CD4-positive, alpha-beta T cell treated with Interleukin-2 at 100 ng/mL for 4 hours (primary cell): ENCODE measurements at regions not wholly inside any gene's neighbourhood (a gene's known extent, or its start where the extent isn't known, plus 50 kb on each side); places are given as distances from the start of the nearest gene placed in this dataset.
"Not testable (repeated sequence)": the region's sequence is repeated elsewhere in the genome, so short reads cannot be mapped to it uniquely, and the experiment has no call there.

Experiments
- DNase-seq: peaks from one replicate; pipeline ENCODE4 v3.0.0-alpha.2; 2020; ENCODE audit warnings: low spot score

DNA sequence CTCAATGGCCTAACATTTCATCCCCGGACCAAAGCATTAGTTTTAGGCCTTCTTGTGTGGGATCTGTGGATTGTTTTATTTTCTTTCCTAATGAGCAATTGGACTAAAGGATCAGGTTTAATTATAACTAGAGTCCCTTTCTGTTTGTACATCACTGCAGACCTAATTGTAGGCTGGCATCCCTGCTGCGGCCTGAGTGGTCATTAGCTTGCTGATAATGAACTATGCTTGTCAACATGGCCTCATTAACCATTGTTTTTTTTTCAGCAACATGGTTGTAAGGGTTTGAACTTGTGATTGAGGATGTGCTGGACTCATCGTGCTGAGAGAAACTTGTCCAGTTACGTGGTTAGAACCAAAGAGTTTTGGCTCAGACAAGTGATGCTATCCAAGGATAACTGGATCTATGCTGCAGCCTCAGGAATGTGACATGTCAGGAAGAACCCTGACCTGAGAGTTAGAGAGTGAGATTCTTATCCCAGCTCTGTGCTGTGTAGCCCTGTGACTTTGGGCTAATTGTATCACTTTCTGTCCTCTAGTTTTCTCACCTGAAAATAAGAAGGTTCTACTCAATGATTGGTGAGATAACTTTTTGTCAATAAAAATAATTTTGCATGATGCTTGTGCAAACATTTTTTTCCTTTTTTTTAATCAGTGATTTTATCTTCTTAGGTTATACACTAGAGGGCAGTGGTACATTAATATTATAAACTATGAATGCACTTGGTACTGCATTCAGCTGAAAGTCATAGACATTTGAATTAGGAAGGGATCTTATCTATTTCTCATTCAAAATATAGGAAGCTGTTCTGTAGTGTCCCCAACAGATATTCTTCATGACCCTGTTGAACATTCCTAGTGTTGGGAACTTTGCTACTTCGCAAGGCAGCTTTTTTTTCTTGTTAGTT, 140.9 kb downstream of the RNF144B start:
- DNase-seq: no peak

DNA sequence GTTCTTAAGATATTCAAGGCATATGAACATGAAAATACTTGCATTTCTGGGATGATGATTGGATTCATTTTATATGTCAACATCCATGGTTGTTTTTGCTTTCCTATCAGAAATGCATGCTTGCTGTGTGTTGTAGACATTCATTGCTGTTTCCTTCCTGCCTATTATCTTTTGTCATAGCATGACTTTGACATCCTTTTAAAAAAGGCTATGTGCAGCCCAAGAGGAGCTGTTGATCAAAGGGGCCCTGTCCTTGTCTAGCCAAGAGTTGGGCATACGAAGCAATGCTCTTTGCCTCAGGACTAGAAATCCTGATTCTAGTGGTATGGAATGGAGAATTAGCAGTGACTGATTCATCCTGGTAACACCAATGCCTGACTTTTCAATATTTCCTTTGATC, 143.1 kb downstream of the RNF144B start:
- no peak for DNase-seq

DNA sequence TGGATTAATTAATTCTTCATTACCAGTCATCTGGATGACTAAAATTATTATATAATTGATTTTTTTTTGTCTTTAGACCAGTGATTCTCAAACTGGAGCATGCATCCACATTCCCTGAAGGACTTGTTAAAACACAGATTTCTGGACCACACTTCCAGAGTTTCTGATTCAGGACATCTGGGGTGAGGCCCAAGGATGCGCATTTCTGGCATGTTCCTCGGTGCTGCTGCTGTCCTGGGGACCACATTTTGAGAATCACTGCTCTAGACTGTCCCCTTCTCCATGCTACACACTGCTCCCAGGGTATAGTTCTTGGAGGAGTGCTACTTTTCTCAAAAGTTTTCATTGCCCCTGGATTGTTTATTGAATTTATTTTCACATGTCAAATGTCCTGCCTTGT, 145.0 kb downstream of the RNF144B start:
- no peak for DNase-seq

DNA sequence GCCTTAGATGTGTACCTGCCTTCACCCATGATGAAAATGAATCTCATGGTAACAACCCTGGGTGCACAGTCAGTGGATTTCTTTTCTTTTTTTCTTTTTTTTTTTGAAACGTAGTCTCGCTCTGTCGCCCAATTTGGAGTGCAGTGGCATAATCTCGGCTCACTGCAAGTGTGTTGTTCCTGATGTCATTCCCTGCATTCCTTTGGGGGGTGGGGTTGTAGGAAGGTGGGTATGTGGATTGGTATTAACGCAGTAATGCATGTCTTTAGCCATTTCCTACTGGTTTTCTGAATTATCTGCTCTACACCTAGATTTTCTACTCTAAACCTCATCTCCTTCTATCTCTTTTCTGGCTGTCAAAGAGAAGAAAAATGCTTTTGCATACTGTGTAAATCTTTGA, 146.6 kb downstream of the RNF144B start:
- no peak for DNase-seq

DNA sequence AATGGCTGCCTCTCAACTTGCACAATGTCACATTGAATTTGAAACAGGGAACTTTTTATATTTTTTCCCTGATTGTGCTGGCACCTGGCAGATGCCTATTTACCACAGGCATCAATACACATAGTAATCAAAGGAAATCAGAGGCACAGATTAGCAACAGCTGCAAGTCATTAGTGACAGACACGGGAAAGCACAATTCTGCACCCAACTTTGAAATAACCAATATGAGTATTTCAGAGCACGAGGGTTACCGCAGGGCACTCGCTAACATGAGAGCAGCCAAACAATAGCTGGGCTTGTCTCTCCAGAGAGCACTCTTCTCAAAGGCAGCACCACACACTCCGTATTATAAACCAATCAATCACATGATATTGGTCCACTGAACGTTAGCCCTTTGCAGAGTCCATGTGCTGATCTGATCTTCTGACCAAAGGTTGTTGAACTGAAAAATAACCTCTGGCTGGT, 149.5 kb downstream of the RNF144B start:
- DNase-seq: no peak

DNA sequence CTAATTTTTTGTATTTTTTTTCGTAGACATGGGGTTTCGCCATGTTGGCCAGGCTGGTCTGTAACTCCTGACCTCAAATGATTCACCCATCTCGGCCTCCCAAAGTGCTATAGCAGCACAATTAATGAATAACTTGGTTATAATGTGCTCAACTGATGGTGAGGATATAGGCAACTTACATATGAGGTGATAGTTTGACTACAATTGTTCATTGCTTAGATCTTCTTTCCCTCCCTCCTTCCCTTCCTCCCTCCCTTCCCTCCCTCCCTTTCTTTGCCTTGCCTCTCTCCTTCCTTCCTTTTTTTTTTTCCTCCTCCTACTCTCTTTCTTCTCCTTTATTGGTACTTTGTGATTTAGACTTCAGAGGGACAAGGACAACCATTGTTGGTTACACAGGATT, 151.2 kb downstream of the RNF144B start:
- DNase-seq: no peak

DNA sequence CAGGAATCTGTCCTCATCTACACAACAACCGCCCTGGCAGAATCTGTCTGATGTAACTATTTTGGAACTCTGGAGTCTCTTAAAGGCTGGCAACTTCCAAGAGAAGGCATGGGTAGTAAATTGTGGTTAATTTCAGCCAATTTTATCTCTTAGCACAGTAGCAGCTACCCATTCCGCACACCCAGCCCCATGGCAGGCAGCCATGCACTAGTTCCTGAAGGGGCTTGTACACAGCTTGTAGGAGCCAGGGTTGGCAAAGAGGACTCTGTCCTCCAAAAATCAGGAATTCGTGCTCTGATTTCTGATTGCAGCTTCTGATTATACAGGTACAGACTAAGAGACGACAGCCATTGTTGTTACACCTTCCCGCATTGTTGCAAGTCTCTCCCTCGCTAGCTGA, 155.9 kb downstream of the RNF144B start:
- DNase-seq: no peak

DNA sequence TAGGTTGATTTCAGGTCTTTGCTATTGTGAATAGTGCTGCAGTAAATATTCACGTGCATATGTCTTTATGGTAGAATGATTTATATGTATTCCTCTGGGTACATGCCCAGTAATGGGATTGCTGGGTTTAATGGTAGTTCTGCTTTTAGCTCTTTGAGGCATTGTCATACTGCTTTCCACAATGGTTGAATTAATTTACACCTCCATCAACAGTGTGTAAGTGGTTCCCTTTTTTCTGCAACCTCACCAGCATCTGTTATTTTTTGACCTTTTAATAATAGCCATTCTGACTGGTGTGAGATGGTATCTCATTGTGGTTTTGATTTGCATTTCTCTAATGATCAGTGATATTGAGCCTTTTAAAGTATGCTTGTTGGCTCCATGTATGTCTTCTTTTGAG, 158.0 kb downstream of the RNF144B start:
- DNase-seq: not testable (repeated sequence)

DNA sequence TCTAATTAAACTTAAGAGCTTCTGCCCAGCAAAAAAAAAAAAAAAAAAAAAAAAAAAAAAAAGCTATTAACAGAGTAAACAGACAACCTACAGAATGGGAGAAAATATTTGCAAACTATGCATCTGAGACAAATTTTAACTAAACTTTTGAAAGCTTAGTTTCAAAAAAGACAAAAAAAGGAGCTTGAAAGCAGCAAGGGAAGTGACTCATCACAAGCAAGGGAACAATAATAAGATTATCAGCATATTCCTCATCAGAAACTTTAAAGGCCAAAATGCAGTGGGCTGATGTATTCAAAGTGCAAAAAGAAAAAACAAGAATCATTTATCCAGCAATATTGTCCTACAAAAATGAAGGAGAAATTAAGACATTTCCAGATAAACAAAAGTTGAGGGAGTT, 158.6 kb downstream of the RNF144B start:
- no peak for DNase-seq

DNA sequence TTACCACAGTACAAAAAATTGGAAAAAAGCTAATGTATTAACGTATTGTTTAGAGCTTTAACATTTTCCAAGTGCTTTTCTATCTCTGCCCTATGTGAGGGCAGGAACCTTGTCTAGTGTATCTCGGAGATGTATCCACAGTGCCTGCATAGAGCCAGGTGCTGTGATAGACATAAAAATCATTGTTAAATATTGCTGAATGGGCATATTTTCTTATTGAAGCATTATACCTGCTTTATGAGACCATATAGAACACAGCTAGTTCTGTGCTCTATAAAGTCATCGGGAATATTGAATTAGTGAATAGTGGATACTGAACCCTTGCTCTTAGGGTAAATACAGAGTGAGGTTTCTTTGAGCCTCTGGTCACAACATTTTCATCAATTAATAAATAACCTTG, 163.0 kb downstream of the RNF144B start:
- DNase-seq: no peak

DNA sequence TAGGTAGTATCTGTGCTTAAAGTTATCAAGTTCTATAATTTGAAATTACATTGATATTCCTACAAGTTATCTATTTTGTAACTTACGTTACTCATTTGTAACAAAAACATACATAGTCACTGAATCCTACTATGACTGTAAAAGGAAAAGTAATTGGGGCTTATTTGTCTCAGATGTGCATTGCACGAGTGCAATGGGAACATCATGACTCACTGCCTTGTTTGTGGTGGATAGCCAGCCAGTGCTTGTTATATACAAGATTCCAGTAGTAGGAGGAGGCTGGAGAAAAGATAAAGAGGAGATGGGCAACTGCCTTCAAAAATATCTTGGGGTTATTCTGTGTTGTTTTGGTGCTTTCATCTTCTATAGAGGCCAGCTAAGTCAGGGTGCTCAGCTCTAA, 164.1 kb downstream of the RNF144B start:
- DNase-seq: no peak

DNA sequence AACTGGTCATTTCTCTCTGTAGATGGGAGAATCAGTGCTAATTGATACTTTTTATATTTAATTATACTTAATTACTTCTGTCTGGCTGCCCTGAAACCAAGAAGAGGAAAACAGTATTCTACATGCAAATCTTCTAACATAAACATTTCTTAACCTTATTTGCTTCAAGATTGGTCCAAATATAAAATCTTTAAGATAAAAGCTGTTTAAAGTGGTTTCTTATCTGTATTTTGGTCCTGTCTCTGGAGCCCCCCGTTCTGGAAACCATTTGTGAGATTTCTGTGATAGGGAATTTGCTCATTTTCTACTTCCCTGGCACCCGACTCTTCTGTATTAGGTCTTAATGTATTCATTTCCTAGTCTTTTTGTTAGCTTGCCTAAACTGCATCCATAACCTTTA, 168.6 kb downstream of the RNF144B start:
- no peak for DNase-seq

DNA sequence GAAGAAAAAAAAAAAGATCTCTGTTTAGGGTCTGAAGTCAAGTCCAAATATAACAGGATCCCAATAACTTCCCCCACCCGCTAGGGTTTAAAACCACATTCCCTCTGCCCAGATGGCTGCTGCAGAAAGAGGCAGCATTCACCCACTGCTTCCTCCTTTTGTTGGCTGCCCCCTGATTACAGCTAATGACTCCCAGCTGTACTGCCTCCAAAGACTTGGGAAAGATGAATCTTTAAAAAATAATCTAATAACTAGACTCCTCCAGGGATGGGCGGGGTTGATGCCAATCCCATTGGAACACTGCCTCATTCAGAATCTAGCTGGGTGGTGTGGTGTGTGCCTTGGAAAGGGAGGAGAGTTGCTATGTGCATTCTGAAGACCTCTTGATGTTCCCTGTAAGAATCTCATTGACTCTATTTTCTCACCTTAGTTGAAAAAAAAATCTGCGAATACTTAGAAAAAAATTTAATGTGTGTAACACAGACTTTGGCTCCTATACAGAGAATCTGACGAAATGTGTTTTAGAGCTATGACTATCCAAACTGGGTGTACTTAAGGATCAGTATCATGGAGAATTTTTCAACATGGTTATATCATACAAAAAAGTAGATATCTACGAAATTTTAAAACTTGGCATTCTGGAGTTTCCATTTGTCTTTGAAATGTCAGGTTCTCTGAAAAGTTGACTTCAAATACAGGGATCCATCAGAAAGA, 174.0 kb downstream of the RNF144B start:
- DNase-seq: no peak

DNA sequence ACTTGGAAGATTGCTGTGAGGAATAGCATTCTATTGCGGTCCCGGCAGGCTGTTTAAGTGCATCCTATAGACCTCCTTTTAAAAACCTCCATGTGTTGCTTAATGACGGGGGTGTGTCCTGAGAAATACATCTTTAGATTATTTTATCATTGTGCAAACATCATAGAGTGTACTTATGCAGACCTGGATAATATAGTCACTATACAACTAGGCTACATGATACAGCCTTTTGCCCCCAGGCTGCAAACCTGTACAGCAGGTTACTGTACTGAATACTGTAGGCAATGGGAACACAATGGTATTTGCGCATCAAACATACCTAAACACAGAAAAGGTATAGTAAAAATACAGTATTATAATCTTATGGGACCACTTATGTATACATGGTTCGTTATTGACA, 175.6 kb downstream of the RNF144B start:
- no peak for DNase-seq

DNA sequence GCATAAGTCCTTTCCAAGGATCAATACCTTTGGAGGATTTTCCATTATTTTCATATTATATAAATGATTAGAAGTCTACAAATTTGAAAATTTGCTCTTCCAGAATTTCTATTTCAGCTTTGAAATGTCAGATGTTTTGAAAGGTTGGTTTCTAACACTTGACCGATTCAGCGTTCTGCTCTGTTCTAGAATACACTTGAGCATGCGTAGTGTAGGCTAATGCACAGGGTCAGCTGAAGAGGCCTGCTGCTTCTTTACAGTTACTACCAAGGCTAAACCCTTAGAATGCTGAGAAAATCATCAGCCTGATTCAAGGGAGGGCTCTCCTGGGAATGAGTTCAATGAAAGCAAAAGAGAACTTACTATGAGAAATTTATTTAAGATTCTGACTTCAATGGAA, 177.6 kb downstream of the RNF144B start:
- DNase-seq: no peak

DNA sequence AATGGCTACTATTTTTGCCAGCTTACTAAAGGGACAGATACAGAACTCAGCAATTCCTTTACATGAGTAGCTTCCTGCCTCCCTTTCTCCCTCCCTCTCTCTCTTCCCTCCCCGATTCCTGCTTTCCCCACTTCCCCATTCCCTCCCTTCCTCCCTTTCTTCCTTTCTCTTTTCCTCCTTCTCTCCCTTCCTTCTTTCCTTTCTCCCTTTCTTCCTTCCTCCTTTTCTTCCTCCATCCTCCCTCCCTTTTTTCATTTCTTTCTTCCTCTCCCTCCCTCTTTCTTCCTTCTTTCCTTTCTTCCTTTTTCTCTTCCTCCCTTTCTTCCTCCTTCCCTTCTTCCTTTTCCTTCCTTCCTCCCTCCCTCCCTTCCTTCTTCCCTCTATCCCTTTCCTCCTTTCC, 178.1 kb downstream of the RNF144B start:
- DNase-seq: no peak

DNA sequence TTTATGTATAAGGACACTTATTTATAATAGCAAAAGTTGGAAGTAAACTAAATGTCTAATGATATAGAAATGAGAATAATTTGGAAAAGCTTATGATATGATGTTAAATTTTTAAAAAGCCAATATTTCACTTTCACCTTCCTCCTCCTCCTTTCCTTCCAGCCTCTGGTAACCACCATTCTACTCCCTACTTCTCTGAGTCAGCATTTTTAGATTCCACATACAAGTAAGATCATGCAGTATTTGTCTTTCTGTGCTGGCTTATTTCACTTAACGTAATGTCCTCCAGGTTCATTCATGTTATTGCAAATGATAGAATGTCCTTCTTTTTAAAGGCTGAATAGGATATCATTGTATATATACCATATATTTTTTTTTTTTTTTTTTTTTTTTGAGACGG, 180.2 kb downstream of the RNF144B start:
- no peak for DNase-seq

DNA sequence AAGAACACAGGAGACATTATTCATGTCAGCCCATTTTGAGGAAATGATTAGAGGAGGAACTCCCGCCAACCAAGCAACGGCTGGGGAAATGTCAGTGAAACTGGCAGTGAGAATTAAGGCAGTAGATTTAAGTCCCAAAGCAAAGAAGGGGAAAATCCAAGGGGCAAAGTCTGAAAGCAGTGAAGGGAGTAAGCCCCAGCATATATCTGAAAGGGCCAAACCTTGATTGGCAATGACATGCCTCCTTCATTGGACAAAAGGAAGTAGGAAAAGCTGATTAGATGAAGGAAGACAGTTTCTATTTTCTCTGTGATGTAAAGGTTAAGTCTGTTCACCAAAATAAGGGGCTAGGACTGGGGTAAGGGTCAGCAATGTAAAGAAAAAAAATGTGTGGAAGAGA, 190.3 kb downstream of the RNF144B start:
- no peak for DNase-seq

DNA sequence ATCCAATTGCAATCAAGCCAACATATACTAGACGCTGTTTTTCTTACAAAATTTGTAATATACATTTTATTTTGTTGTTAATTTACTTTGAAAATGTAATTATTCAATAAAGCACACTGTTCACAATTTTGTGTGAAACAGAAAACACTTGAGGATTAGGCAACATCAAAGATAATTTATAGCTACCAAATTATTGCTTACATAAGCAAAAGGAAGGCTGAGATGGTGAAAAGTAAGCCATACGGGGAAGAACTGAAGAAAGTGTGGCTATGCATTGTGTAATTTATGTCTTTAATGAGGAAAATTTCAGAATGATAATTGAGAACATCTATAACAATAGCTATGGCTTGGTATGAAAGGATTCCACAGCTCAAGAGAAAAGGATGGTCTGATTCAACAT, 192.0 kb downstream of the RNF144B start:
- no peak for DNase-seq

DNA sequence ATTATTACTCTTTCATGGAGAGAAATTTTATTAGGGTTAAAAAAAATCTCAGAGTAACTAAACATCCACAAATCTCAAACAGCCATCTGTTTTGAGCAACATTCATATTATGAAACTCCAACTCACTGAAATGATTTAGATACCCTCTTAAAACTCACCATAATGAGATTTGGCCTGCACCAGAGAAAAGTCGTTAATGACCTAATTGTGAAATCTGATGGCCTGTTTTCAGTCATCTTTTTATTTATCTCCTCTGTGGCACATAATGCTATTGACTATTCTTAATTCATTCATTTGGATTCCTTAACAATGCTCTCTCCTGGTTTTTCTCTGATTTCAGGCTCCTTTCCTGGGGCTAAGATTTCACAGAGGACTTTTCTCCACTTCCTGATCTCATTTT, 192.7 kb downstream of the RNF144B start:
- no peak for DNase-seq

DNA sequence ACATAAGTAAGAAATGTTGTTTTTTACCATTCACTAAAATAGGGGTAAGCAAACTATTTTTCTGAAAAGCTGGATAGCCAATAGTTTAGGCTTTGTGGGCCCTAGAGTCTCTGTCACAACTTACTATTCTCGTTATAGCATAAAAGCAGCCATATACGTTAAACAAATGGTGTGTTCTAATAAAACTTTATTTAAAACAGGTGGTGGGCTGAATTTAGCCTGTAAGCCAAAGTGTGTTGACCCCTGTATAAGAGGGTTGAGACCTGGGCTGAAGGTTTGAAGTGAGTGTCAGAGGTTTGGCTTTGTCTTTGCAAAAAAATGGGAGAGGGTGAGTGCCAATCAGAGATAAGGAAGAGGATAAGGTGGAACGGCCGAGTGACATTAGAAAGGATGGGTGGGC, 197.2 kb downstream of the RNF144B start:
- DNase-seq: no peak

DNA sequence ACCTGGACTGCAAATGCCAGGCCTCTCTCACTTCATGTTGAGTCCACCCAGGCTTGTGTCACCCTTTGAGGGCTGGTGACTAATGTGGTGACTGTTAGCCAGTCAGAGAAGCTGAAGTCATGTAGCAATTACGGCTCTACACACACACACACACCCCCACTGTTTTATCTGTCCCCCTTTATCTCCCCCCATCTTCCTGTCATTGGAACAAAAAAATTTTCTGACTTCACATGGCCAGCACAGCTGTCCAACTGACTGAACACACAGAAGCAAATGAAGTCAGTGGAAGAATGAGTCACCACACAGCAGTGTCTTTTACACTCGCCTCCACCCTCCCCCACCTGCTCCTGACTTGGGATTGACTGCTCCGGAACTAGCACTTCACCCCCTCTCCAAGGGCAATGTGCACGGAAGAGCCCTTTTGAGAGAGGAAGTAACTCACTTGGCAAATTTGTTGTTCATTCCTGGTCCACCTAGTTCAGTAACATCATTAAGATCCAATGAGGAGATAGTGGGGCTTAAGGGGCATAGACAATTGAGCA, 198.0 kb downstream of the RNF144B start:
- no peak for DNase-seq

DNA sequence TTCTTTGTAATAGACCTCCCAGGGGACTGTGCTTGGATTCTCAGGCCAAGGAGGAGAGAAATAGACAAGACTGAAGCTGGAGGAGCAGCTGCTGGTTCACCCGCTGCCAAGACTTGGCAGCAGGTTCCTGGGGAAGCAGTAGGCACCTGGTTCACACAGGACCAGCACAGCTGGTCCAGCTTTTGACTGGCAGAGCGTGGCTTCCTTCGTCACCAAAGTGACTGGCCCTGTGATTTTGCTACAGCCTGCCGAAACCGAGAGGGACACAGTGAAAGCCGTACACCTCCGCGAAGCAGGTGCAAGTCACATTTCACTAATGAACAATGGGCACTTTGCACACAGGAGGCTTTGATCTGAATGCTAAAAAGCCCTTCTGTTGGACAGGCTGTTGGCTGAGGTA, 199.0 kb downstream of the RNF144B start:
- DNase-seq: no peak
